DMS79 treated with DMSO at 0.1 percent for 48 hours (cell line): ENCODE measurements at regions not wholly inside any gene's neighbourhood (a gene's known extent, or its start where the extent isn't known, plus 50 kb on each side); places are given as distances from the start of the nearest gene placed in this dataset.

Source experiments
- DNase-seq: peaks from one replicate; lab custom pipeline; 2025; lab: John Stamatoyannopoulos, UW

GRCh38 chr6:112725541-112726085, 378.5 kb downstream of the RFPL4B start:
- DNase-seq, result no peak

DNA sequence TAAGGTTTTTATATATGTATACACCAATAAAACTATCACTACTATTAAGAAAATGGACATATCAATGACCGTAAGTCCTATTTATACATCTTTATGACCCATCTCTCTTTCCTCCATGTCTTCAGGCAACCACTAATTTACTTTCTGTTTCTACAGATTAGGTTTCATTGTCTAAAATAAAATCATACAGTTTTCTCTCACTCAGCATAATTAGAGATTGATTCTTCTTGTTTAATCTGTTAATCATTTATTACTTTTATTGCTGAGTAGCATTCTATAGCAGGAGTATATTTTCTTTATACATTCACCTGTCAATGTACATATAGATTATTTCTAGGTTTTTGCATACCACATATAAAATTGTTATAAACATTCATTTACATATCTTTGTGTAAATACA, 388.0 kb downstream of the RFPL4B start:
- no peak for DNase-seq

DNA sequence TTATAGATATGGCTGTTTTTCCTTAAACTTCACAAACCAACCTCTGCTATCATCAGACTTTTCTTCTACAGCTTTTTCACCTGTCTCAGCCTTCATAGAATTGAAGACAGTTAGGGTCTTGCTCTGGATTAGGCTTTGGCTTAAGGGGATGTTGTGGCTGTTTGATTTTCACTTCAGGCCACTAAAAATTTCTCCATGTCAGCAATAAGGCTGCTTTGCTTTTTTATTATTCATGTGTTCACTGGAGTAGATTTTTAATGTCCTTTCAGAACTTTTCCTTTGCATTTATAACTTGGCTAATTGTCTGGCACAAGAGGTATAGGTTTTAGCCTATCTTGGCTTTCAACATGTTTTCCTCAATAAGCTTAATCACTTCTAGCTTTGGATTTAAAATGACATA, 392.6 kb downstream of the RFPL4B start:
- no peak for DNase-seq

GRCh38 chr6:112743323-112743722, 396.2 kb downstream of the RFPL4B start:
- DNase-seq, result peak; percentile 13

DNA sequence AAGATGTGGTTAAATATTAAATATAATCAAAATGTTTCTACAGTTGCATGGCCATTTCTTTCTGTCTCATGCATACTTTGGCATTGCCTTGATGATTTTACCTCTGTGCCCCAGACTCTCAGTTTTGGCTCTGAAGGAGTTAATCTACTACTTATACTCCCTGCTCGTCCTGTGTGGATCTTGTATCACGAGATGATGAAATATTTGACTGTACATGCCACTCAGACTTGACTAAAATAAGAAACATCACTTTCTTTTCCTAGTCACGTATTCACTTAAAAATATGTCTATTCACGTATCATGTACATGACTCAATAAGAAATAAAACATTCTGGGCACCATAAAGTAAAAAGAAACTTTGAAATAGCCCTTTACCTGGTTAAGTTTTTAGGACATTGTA, 397.7 kb downstream of the RFPL4B start:
- no peak for DNase-seq

DNA sequence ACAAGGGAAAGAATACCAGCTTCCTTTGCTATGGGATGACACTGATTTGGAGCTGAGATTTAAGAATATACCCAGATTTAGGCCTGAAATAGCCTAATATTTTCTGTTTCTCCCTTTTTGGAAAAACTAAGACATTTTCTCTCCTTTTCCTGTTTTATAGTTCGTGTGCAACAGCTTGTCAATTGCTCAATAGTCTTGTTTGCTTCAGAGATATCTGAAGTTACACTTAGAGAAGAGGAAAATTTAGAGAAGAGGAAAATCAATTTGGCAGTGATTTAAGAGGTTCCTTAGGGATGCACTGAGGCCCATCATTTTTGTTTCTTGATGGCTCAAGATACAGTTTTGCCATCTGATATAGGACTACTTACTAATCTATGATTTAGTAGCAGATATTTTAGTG, 398.6 kb downstream of the RFPL4B start:
- no peak for DNase-seq

DNA sequence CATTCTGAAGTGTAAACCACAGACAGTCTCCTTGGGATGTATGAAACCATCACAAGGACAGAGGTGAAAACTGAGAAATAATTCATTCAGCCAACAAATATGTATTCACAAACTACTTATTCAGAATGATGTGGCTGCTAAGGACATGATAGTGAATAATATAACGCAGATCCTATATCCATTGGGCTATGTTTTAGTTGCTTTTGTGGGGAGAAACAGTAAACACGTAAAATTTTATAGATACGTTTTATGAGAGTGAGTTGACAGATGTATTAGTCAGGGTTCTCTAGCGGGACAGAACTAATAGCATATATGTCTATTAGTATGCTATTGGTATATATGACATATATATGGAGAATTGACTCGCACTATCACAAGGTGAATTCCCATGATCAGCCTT, 402.5 kb downstream of the RFPL4B start:
- no peak for DNase-seq

DNA sequence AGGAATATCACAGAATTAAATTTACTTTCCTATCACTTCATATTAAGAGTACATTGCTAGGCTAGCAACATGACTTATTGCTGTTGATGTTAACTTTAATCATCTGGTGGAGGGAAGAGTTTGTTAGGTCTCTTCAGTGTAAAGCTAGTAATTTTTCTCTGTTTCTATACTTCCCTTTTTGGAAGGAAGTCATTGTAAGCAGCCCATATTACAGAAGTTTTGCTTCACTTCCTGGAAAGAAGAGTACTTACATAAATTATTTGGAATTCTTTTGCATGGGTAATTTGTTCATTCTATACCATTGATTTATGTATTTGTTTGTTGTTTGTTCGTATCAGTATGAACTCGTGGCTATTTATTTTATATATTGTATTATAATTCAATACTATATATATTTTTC, 405.2 kb downstream of the RFPL4B start:
- DNase-seq, result no peak

GRCh38 chr6:112752791-112753190, 405.7 kb downstream of the RFPL4B start:
- DNase-seq, result no peak

- no peak for DNase-seq
Observed at GRCh38 chr6:112760831-112761230, 413.7 kb downstream of the RFPL4B start.

- DNase-seq, result no peak
Observed at GRCh38 chr6:112761740-112762139, 414.6 kb downstream of the RFPL4B start.

- DNase-seq, result no peak
Observed at GRCh38 chr6:112764377-112764776, 417.2 kb downstream of the RFPL4B start.

DNA sequence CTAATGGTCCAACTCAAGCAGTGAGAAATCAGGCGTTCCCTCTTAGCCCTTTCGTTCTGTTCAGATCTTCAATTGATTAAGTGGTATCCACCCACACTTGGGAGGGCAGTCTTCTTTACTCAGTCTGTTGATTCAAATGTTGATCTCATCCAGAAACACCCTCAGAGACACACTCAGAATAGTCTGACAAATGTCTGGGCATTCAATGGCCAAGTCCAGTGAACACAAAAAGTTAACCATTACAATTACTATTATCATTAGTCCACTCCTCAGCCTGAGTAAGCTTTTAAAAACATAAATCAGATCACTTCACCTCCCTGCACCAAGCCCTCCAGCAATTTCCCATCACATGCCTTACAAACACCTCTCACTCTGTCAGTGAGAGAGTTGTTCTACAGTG, 423.2 kb downstream of the RFPL4B start:
- no peak for DNase-seq

DNA sequence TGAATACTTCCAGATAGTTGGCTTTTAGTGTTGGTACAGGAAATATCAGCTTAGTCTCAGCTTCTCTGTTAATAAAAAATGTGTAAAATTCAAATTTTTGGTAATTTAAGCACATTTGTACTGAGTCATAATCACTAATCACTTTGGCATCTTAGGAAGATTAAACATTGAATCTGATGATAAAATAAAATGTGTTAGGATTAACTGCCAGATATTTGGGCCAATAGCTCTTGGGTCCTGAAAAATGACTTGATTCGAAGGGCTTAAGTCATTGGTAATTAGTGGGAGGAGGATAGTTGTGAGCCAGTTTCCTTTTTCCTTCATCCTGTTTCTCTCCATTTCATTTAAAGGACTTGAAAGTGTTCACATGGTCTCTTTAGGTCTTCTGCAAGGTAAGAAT, 426.1 kb downstream of the RFPL4B start:
- no peak for DNase-seq

- DNase-seq, result no peak
Observed at GRCh38 chr6:112774319-112774718, 427.2 kb downstream of the RFPL4B start.

DNA sequence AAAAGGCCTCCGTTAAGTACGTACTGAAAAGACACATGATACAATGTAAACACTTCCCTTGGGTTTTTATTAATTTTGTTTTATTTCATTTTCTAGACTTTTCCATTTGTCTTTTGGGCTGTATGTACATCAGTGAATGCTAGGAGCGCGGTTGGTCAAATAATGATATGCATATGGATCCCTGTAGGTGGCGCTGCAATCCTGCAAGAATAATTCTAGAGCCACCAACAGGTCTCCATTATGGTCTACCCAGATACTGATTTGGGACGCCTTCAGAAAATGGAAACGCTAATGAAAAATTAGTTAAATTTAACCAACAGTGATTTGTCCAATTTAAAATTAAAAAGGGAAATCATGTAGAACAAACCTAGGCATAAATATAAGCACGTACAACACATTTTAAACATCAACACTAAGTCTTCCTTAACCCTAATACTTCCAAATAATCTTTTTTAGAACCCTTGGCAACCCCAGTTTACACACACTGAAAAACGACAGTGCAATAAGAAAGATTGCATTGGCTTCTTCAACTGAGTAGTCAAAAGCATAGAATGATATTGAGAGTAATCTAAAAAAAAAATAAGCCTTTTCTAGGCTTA, 433.5 kb downstream of the RFPL4B start:
- DNase-seq, result no peak

GRCh38 chr6:112781241-112781640, 434.1 kb downstream of the RFPL4B start:
- no peak for DNase-seq

GRCh38 chr6:112785408-112785807, 438.3 kb downstream of the RFPL4B start:
- DNase-seq, result no peak

- DNase-seq, result no peak
Observed at GRCh38 chr6:112786801-112787200, 439.7 kb downstream of the RFPL4B start.

DNA sequence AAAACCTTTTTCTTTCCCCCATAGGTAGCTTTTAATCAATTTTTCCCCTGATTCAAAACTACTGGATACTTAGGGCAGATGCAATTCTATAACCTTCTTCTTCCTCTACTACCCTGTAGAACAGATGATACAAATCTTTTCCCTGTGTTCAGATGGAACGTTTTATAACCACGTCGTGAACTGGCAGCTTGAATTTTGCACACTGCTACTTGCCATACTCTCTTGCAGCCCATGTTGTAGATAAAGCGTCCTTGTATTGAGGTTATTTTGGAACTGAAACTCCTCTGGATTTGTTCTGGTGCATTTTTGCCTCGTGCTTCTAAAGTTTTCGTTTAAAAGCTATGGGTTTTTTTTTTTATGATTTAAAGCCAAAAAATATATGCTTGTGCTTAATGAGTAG, 440.2 kb downstream of the RFPL4B start:
- DNase-seq, result no peak

DNA sequence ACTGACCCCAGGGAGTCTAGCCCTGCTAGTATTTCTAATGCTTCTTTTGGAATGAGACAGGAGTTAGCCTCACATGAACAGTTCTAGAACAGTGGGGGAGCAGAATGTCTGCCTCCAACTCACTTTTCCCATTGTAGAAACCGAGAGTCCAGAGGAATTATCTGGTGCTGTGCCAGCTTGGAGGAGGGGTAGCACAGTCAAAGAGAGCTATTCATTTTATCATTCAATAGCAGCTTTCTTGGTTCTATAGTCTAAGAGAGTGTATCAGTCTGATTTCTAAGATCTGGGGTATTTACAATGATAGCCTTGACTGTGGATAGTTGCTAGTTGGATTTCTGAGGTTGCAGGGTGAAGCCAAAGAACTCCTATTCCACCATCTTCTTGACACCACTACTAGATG, 448.2 kb downstream of the RFPL4B start:
- DNase-seq, result no peak

DNA sequence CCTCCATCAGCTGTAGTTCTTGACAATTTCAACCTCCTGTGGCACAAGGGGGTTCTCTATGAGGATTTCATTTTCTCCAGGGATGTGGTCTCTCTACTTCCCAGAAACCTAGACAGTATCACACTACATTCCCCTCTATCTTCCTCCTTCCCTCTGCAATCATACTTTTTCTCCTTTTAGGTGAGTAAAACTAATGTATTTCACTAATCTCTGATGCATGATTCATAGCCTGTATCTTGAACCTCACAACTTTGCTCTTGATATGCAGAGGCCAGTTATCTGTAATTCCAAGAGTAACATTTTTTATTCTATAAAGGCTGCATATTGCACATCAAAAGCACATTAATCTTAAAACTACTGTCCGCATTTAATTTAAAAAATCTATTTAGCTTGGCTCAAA, 449.6 kb downstream of the RFPL4B start:
- DNase-seq, result no peak

GRCh38 chr6:112799889-112800288, 452.8 kb downstream of the RFPL4B start:
- no peak for DNase-seq

GRCh38 chr6:112800439-112800838, 453.3 kb downstream of the RFPL4B start:
- DNase-seq, result no peak
